GM12892 (cell line): ENCODE measurements at regions not wholly inside any gene's neighbourhood (a gene's known extent, or its start where the extent isn't known, plus 50 kb on each side); places are given as distances from the start of the nearest gene placed in this dataset.

ENCODE experiments used
- DNase-seq: peaks from one replicate; pipeline ENCODE4 v3.0.0; 2011; ENCODE audit not compliant: insufficient read length
- FAIRE-seq: peaks from 2 replicates; lab custom pipeline; 2011; peaks lifted over from hg19 to GRCh38; lab: Jason Lieb, UNC
- POLR2A ChIP-seq: IDR thresholded peaks from 2 replicates; pipeline ENCODE4 v1.6.1; 2011; ENCODE audit warnings: low read depth, low read length, control low read depth
- POLR2AphosphoS5 ChIP-seq: IDR thresholded peaks from 2 replicates; pipeline ENCODE4 v1.6.1; 2011; ENCODE audit warnings: low read depth, low read length, control low read depth
- TAF1 ChIP-seq: IDR thresholded peaks from 2 replicates; pipeline ENCODE4 v1.6.1; 2011; ENCODE audit warnings: low read depth, mild to moderate bottlenecking, control low read depth, low read length, borderline replicate concordance

DNA sequence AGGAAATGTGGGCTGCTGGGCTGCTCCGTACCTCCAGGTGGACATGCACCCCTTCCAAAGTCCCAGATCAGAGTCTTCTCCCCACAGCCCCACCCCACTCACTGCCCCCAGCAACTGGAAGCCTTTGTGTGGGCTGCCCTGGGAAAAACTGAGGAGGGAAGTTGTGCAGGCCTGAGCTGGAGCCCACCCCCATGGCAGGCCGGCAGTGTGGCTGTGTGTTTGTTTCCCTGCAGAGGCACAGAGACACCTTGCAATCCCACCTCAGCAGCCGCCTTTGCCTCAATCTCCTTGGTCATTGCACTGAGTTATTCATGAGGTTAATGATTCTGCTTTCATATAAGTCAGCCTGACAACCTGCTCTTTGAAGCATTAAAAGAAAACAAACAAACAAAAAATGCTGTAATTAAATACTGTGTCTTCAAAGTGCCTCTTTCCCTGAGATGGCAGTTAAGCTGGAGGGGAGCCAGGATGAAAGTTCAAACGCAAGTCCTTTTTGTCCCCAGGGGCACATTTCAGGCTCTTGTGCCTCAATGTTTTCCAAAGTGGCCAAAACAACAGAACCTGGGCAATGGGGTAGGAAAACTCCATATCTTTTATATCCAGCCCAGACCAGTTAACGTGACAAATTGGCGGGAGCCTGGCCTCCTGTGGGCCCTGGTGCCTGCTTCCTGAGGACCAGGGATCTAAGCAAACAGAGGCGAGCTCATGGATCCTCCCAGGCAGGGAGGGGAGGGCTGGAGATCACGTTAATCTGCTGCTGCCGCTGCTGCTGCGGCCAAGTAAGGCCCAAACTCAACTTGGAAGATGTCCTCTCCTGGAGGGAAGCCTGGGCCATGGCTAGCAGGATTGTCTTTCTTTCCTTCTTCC lies 51.9 kb upstream of the TSPAN11 start:
- FAIRE-seq, result no peak
- no peak for DNase-seq
- no peak for TF ChIP-seq TAF1
- TF ChIP-seq POLR2A, result no peak
- no peak for TF ChIP-seq POLR2AphosphoS5

DNA sequence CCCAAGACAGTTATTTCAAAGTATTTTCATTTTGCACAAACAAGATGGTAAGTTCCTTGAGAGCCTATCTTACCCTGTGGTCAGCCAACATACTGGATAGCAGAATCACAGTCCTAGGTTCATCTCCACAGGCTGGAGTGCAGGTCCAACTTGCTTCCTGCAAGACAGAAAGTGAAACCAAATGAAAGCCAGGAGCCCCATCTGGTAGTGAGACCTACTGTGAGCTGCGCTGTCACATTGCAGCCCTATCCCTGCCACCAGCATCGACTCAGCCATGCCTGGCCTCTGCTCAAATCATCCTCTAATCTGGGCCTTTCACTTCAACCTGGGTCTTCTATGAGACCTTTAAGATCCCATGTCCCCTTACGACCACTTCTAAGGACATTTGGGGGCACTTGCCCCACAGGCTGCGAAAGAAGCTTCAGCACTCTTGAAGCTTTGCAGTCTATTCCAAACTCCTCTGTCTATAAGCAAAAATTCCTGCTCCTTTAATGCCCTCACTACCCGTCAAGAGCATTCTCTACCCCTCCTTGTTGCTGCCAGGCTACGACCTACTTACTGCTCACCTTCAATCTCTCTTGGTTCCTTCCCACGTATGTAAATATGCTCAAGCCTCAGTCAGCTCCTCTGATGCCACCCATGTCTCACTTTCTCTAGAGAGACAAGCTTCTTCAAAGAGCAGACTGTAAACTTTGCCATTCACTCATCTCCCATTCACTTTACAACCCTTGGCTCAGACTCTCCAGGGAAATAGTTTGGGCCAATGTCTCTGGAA lies 55.9 kb upstream of the TSPAN11 start:
- DNase-seq (no peak), FAIRE-seq (no peak)
- TF ChIP-seq POLR2AphosphoS5 (no peak), POLR2A (no peak), TAF1 (no peak)

DNA sequence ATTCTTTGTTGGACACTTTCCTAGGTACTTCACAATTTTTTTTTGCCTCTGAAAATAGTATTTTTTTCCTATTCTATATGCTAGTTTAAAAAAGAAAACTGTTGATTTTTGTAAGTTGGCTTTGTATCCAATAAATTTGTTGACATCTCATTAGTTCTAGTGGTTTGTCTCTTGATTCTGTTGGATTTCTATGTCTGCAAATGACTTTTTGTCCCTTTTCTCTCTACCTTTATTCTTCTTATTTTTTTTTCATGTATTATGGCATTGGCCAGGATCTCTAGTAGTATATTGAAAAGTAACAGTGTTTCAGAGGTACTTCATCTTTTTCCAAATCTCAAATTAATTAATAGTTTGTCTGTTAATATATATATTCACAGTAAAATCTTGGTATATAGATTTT lies 59.1 kb upstream of the TSPAN11 start:
- no peak for TF ChIP-seq POLR2AphosphoS5
- TF ChIP-seq POLR2A, result no peak
- no peak for TF ChIP-seq TAF1
- no peak for DNase-seq
- FAIRE-seq, result no peak

DNA sequence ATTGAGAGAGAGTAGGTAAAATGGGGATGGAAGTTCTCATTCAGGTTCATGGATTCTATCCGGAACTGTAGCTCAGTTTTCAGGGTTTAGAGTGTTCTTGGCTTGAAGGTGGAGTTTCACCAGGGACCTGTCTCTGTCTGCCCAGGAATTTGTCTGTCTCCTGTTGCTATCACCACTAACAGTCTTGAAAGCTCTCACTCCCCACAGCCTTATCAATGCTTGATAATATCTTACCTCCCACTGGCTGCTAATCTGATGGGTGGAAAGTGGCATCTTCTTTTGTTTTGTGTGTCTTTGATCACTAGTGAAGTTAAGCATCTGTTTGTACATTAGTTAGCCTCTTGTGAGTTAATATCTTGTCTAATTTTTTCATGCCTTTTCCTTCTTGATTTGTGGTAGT lies 60.3 kb upstream of the TSPAN11 start:
- DNase-seq (no peak), FAIRE-seq (no peak)
- no peak for TF ChIP-seq POLR2AphosphoS5
- TF ChIP-seq TAF1, result no peak
- TF ChIP-seq POLR2A, result no peak

GRCh38 chr12:30863839-30864238 lies 62.7 kb upstream of the TSPAN11 start:
- no peak for DNase-seq
- no peak for FAIRE-seq
- TF ChIP-seq TAF1, result no peak
- no peak for TF ChIP-seq POLR2AphosphoS5
- TF ChIP-seq POLR2A, result no peak

DNA sequence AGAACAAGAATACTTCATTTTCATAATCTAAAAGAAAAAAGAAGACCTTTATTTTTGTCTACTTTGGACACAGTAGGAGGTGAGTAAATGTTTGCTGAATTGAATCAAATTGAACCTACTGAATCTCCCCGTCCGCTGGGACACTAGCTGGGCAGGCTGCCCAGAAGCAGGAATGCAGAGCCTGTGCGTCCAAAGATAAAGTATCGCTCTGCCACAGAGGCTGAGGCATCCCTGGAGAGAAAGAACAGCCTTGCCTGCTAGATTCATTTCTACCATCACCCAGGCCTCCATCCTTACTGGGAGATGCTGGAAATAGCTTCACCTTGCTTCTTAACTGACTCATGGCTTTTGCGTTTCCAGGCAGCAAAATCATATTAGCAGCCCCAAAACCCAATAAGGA lies 64.1 kb upstream of the TSPAN11 start:
- DNase-seq (no peak), FAIRE-seq (no peak)
- TF ChIP-seq POLR2AphosphoS5 (no peak), POLR2A (no peak), TAF1 (no peak)

GRCh38 chr12:30859226-30859625 lies 67.3 kb upstream of the TSPAN11 start:
- DNase-seq (no peak), FAIRE-seq (no peak)
- TF ChIP-seq POLR2A, result no peak
- no peak for TF ChIP-seq POLR2AphosphoS5

GRCh38 chr12:30858471-30858870 lies 68.1 kb upstream of the TSPAN11 start:
- FAIRE-seq, result no peak
- no peak for TF ChIP-seq TAF1
- TF ChIP-seq POLR2A, result no peak
- no peak for TF ChIP-seq POLR2AphosphoS5
- no peak for DNase-seq

DNA sequence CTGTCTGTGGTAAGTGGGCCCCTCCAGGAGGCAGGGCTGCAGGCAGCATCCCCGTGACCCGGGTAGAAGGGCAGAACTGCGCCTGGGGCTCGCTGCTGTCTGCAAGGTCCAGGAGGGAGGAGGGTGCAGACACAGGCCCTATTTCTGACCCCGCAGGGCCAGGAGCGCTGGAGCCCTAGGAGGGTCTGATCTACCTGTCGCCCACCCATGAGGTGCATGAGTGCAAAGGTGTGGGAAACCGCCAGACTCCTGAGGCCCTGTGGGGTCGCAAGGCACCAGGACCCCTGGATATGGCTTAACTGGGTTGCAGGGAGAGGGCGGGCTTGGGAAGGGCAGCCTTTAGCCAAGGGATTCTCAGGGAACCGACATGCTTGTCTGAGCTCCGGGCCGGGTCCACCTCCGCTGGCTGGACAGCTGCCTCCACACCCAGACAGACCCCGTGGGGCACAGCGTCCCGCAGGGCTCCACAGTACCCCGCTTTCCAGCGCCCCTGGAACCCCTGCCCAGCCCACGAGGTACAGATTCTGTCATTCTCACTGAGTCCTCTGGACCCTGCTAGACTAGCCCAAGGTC lies 72.9 kb upstream of the TSPAN11 start:
- TF ChIP-seq POLR2AphosphoS5 (no peak), TAF1 (no peak), POLR2A (no peak)
- DNase-seq (no peak), FAIRE-seq (no peak)

DNA sequence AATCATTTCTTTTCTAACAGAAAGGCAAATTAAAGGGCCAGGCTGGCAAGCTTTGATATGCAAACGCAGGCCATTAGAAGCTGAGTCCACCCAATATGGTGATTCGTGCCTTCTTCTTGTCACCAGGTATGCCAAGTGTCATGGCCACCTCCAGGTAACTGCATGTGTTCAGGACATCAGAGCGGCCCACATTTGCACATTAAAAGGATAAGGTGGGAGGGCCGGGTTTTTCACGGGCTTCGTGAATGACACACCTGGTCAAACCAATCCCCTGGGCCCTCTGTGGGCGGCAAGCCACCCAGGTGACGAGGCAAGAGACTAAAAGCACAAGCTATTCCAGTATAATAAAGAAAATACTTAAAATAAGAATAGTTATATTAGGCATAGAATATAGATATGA lies 75.9 kb upstream of the TSPAN11 start:
- FAIRE-seq (no peak), DNase-seq (no peak)
- TF ChIP-seq POLR2A, result no peak
- TF ChIP-seq POLR2AphosphoS5, result no peak
- TF ChIP-seq TAF1, result no peak

- TF ChIP-seq POLR2AphosphoS5, result no peak
- TF ChIP-seq POLR2A, result no peak
- no peak for TF ChIP-seq TAF1
- peak; percentile 87 for FAIRE-seq
- no peak for DNase-seq
These were observed 79.3 kb upstream of the TSPAN11 start for GRCh38 chr12:30847259-30847658.

GRCh38 chr12:30846776-30847175 lies 79.8 kb upstream of the TSPAN11 start:
- DNase-seq (no peak), FAIRE-seq (no peak)
- TF ChIP-seq TAF1 (no peak), POLR2A (no peak), POLR2AphosphoS5 (no peak)
